CD14-positive monocyte (primary cell): ENCODE measurements at regions not wholly inside any gene's neighbourhood (a gene's known extent, or its start where the extent isn't known, plus 50 kb on each side); places are given as distances from the start of the nearest gene placed in this dataset.

Experiments
- DNase-seq, 3 donors: peaks; one replicate each; pipeline ENCODE4 v3.0.0-alpha.2; 2011 to 2022
- H2AFZ ChIP-seq: 2 replicates; pipeline ENCODE4 v1.6.0; 2012; ENCODE audit warnings: mild to moderate bottlenecking, low read depth, low read length, inconsistent platforms; ENCODE audit not compliant: insufficient read depth, poor library complexity, severe bottlenecking
- H3K27ac ChIP-seq, 2 donors: 1 replicate in 1 of 2; 2 replicates in 1 of 2; pipeline ENCODE4 v1.5.1; 2012 to 2013; ENCODE audit warnings: low read length in 2 of 2, control low read depth in 1 of 2, inconsistent platforms in 1 of 2, low read depth in 1 of 2, mild to moderate bottlenecking in 1 of 2
- H3K27me3 ChIP-seq, 2 donors: one replicate each; pipeline versions ENCODE4 v1.6.0 to v1.6.1; 2011 to 2013; ENCODE audit warnings: low read length in 2 of 2; ENCODE audit not compliant: control insufficient read depth in 2 of 2, insufficient read depth in 2 of 2
- H3K36me3 ChIP-seq, 2 donors: replicated peaks in 1 of 2; 1 replicate in 1 of 2; 2 replicates in 1 of 2; pipeline versions ENCODE4 v1.5.1 to v1.6.1; 2012 to 2013; ENCODE audit warnings: low read length in 2 of 2, control low read depth in 1 of 2, inconsistent platforms in 1 of 2, mild to moderate bottlenecking in 1 of 2; ENCODE audit not compliant: insufficient read depth in 2 of 2, control insufficient read depth in 1 of 2
- H3K4me1 ChIP-seq, 2 donors: 1 replicate in 1 of 2; 2 replicates in 1 of 2; pipeline versions ENCODE4 v1.5.1 to v1.6.1; 2012 to 2013; ENCODE audit warnings: low read length in 2 of 2, control low read depth in 1 of 2, inconsistent platforms in 1 of 2, mild to moderate bottlenecking in 1 of 2, moderate library complexity in 1 of 2; ENCODE audit not compliant: insufficient read depth in 2 of 2, control insufficient read depth in 1 of 2
- H3K4me2 ChIP-seq: replicated peaks from 2 replicates; pipeline ENCODE3; 2012; ENCODE audit warnings: low read length, moderate library complexity, mild to moderate bottlenecking; ENCODE audit not compliant: poor library complexity, severe bottlenecking; ENCODE audit errors: extremely low read depth
- H3K4me3 ChIP-seq, 3 experiments: fragments of 200-600 bp in 1 of 3; sonication (generic) in 1 of 3; replicated peaks in 1 of 3; 1 replicate in 2 of 3; 2 replicates in 1 of 3; pipeline ENCODE4 v1.5.1; 2011 to 2013; ENCODE audit warnings: low read length in 3 of 3, mild to moderate bottlenecking in 3 of 3, control low read depth in 2 of 3, low read depth in 2 of 3, inconsistent platforms in 1 of 3, moderate library complexity in 1 of 3
- H3K79me2 ChIP-seq: 2 replicates; pipeline ENCODE4 v1.6.0; 2012; ENCODE audit warnings: mild to moderate bottlenecking, control low read depth, inconsistent platforms, low read length, moderate library complexity; ENCODE audit not compliant: insufficient read depth
- H3K9ac ChIP-seq: 2 replicates; pipeline ENCODE4 v1.6.0; 2017; ENCODE audit warnings: low read length, mild to moderate bottlenecking; ENCODE audit not compliant: insufficient read depth, poor library complexity, severe bottlenecking
- H3K9me3 ChIP-seq, 2 donors: replicated peaks in 1 of 2; 1 replicate in 1 of 2; 2 replicates in 1 of 2; pipeline versions ENCODE4 v1.5.1 to v1.6.1; 2012 to 2013; ENCODE audit warnings: low read length in 2 of 2, control low read depth in 1 of 2; ENCODE audit not compliant: control insufficient read depth in 1 of 2, insufficient read depth in 1 of 2
- H4K20me1 ChIP-seq: 2 replicates; pipeline ENCODE4 v1.6.0; 2012; ENCODE audit warnings: mild to moderate bottlenecking, low read length, control low read depth, moderate library complexity; ENCODE audit not compliant: insufficient read depth
- H3K27ac Mint-ChIP-seq, 7 donors: one replicate each; pipeline ENCODE4 v1.8.0; 2020; ENCODE audit warnings: mild to moderate bottlenecking in 7 of 7, mixed read lengths in 7 of 7, moderate library complexity in 6 of 7, inconsistent platforms in 2 of 7
- H3K27me3 Mint-ChIP-seq, 3 donors: one replicate each; pipeline ENCODE4 v1.8.0; 2021 to 2022; ENCODE audit warnings: low read depth in 3 of 3, mild to moderate bottlenecking in 3 of 3, mixed read lengths in 3 of 3, moderate library complexity in 3 of 3, inconsistent platforms in 1 of 3
- H3K36me3 Mint-ChIP-seq, 2 donors: one replicate each; pipeline ENCODE4 v1.8.0; 2020; ENCODE audit warnings: mixed read lengths in 2 of 2, inconsistent platforms in 1 of 2, mild to moderate bottlenecking in 1 of 2
- H3K4me1 Mint-ChIP-seq: one replicate; pipeline ENCODE4 v1.8.0; 2020; ENCODE audit warnings: mild to moderate bottlenecking, mixed read lengths
- H3K4me3 Mint-ChIP-seq, 2 donors: one replicate each; pipeline ENCODE4 v1.8.0; 2020; ENCODE audit warnings: mild to moderate bottlenecking in 2 of 2, mixed read lengths in 2 of 2, moderate library complexity in 1 of 2
- H3K9me3 Mint-ChIP-seq, 7 donors: one replicate each; pipeline ENCODE4 v1.8.0; 2020 to 2022; ENCODE audit warnings: mixed read lengths in 7 of 7, mild to moderate bottlenecking in 6 of 7, moderate library complexity in 6 of 7, inconsistent platforms in 2 of 7
- WGBS: methylation state at CpG from one replicate; pipeline ENCODE4 v1.1.5; 2013; ENCODE audit warnings: missing lambda C conversion rate; ENCODE audit not compliant: insufficient coverage; 5-methylcytosine and 5-hydroxymethylcytosine counted together
- intact Hi-C, 2 donors: fragments of 100-400 bp; cut with micrococcal nuclease; formaldehyde crosslinking; loops; one replicate each; pipeline versions ENCODE4 v1.15.0 to v1.15.1; 2023
- TF ChIP-seq, protein P1 (sequence below): fragments of 200-600 bp; IDR thresholded peaks from one replicate; pipeline ENCODE4 v1.8.0; 2022; ENCODE audit warnings: antibody characterized with exemption, mild to moderate bottlenecking

DNA sequence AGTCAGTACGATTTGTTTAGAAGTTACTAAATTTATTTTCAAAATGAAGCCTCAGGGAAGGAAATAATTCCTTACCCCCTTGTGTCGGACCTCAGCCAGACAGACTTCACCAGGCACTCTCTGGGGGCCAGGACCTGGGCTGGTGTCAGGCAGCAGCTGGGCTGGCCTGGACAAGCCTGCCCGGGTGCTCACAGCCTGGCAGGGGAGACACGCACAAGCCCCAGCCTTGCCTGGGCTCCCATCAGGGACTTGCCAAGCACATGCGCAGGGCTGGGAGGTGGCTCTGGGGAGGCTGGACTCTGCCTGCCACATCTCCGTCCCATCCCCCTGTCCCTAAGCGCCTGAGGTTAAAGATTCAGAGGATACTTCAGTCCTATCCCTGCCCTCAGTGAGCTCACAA, 56.8 kb upstream of the HS6ST1 start:
- DNase-seq = no peak
- no peak overlapping the region for H3K4me3 Mint-ChIP-seq
- Histone ChIP-seq H3K27me3 (no peaks in the 10 kb centered on the region), H3K4me3 (no peak overlapping the region), H3K9ac (no peak overlapping the region), H3K4me1 (no peaks in the 10 kb centered on the region), H2AFZ (no peak overlapping the region), H4K20me1 (no peaks in the 10 kb centered on the region), H3K79me2 (no peaks in the 10 kb centered on the region), H3K4me2 (no peak overlapping the region), H3K27ac (no peak overlapping the region), H3K9me3 (no peaks in the 10 kb centered on the region), H3K36me3 (no peaks in the 10 kb centered on the region)
- no peaks in the 10 kb centered on the region for H3K36me3 Mint-ChIP-seq
- TF ChIP-seq, protein P1, sequence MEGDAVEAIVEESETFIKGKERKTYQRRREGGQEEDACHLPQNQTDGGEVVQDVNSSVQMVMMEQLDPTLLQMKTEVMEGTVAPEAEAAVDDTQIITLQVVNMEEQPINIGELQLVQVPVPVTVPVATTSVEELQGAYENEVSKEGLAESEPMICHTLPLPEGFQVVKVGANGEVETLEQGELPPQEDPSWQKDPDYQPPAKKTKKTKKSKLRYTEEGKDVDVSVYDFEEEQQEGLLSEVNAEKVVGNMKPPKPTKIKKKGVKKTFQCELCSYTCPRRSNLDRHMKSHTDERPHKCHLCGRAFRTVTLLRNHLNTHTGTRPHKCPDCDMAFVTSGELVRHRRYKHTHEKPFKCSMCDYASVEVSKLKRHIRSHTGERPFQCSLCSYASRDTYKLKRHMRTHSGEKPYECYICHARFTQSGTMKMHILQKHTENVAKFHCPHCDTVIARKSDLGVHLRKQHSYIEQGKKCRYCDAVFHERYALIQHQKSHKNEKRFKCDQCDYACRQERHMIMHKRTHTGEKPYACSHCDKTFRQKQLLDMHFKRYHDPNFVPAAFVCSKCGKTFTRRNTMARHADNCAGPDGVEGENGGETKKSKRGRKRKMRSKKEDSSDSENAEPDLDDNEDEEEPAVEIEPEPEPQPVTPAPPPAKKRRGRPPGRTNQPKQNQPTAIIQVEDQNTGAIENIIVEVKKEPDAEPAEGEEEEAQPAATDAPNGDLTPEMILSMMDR = no peak
- H3K9me3 Mint-ChIP-seq = no peaks in the 10 kb centered on the region
- H3K4me1 Mint-ChIP-seq = no peaks in the 10 kb centered on the region
- intact Hi-C loops = no loop called here
- peaks cover 0 to 4% (median 3%) of the 10 kb centered on the region in 3 donors for H3K27me3 Mint-ChIP-seq
- WGBS = 79% methylated on average over 3 of the region's 7 CpGs
- no peak overlapping the region for H3K27ac Mint-ChIP-seq

DNA sequence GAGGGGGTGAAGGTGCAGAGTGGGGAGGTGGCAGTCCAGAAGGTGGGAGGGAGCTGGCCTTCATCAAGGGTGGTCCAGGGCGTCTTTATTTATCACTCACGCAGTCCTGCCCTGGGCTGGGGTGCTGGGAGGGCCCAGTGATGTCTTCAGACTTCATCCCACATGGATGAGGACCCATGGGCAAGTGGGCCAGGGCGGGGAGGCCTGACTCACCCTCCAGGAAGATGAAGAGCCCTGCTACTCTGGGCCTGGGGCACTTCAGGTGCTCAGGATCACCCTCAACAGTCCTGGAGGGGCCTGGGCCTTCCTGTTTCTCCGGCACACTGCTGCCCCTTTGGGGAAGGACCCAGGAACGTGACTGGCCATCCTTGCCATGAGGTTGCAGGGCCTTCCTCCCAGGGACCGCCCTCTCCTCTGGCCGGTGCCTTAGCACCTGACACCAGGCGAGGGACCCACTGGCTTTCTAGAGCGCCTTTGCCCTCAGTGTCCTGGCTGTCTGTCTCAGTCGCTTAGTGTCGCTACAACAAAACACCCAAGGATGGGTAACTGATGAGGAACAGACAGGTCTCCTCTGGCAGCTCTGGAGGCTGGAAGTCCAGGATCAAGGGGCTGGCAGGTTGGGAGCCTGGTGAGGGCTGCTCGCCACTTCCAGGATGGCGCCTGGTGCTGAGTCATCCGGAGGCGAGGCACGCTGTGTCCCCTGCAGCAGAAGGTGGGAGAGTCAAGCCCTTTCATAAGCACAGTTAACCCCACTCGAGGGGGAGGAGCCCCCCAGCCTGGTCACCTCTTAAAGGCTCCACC, 57.8 kb upstream of the HS6ST1 start:
- no peak overlapping the region for H3K27ac ChIP-seq
- Mint-ChIP-seq H3K27me3 (peaks cover 0 to 4% (median 3%) of the 10 kb centered on the region in 3 donors), H3K9me3 (no peaks in the 10 kb centered on the region), H3K36me3 (no peaks in the 10 kb centered on the region), H3K27ac (no peak overlapping the region), H3K4me1 (no peaks in the 10 kb centered on the region), H3K4me3 (no peak overlapping the region)
- H3K9ac ChIP-seq = no peak overlapping the region
- no peak overlapping the region for H3K4me2 ChIP-seq
- DNase-seq = no peak
- no peaks in the 10 kb centered on the region for H3K9me3 ChIP-seq
- TF ChIP-seq, protein P1 = no peak
- H3K27me3 ChIP-seq = no peaks in the 10 kb centered on the region
- H3K36me3 ChIP-seq = no peaks in the 10 kb centered on the region
- no peaks in the 10 kb centered on the region for H4K20me1 ChIP-seq
- H3K4me3 ChIP-seq = no peak overlapping the region
- intact Hi-C loops = no loop called here
- H3K79me2 ChIP-seq = no peaks in the 10 kb centered on the region
- WGBS = 91% methylated on average over 12 of the region's 17 CpGs
- no peak overlapping the region for H2AFZ ChIP-seq
- H3K4me1 ChIP-seq = no peaks in the 10 kb centered on the region
